Cerebellar nuclear complex (tissue), 1 donor: ENCODE measurements at regions not wholly inside any gene's neighbourhood (a gene's known extent, or its start where the extent isn't known, plus 50 kb on each side); places are given as distances from the start of the nearest gene placed in this dataset.
A peak's percentile ranks its signal among the peaks of the same experiment; 100 is the strongest.

ENCODE experiments used
- DNase-seq, 2 experiments: peaks; one replicate each; lab custom pipeline; 2025; lab: John Stamatoyannopoulos, UW

DNA sequence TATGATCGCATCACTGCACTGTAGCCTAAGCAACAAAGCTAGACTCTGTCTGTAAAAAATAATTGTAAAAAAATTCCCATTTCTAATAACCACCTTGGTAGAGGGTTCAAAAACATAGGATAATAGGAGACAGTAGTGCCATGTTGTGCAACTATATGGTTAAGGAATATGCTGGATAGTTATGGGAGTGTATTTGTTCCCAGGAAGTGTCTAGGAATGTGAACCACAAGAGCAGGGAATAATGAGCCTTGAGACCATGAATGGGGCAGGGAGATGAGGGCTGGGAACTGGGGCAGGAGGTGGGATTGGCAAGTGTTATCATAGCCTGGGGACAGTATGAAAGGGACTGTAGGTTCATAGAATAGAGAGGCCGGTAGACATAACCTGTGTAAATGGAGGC lies 50.4 kb downstream of the RUSC2 start:
- no peak for DNase-seq

DNA sequence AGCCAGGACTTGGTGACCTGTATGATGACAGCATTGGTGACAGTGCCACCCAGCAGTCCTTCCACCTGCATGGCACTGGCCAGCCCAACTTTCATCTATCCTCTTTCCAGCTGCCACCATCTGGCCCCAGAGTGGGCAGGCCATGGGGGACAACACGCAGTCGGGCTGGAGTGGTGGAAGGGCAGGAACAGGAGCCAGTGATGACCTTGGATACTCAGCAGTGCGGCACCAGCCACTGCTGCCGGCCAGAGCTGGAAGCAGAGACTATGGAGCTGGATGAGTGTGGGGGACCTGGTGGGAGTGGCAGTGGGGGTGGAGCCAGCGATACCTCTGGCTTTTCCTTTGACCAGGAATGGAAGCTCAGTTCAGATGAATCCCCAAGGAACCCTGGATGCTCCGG lies 56.9 kb downstream of the RUSC2 start:
- no peak for DNase-seq

DNA sequence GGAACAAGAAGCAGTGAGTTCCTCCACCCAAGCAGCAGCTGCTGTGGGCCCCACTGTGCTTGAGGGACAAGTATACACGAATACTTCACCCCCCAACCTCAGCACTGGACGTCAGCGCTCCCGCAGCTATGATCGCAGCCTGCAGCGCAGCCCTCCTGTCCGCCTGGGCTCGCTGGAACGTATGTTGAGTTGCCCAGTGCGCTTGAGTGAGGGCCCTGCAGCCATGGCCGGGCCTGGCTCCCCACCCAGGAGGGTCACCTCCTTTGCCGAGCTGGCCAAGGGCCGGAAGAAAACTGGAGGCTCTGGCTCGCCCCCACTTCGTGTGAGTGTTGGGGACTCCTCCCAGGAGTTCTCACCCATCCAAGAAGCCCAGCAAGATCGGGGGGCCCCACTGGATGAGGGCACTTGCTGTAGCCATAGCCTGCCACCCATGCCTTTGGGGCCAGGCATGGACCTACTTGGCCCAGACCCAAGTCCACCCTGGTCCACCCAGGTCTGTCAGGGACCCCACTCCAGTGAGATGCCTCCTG lies 57.1 kb upstream of the TESK1 start:
- DNase-seq, result no peak

DNA sequence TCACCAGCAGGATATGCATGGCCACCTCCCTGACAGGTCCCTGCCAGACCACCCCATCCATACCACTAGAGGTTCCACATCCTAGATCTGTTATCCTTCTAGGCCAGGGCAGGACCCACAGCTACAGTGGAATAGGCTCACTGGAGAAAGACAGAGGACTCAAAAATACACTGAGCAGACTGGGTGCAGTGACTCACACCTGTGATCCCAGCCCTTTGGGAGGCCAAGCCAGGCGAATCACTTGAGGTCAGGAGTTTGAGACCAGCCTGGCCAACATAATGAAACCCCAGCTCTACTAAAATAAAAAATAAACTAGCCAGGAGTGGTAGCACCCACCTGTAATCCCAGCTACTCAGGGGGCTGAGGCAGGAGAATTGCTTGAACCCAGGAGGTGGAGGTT lies 56.5 kb upstream of the TESK1 start:
- DNase-seq, result no peak

DNA sequence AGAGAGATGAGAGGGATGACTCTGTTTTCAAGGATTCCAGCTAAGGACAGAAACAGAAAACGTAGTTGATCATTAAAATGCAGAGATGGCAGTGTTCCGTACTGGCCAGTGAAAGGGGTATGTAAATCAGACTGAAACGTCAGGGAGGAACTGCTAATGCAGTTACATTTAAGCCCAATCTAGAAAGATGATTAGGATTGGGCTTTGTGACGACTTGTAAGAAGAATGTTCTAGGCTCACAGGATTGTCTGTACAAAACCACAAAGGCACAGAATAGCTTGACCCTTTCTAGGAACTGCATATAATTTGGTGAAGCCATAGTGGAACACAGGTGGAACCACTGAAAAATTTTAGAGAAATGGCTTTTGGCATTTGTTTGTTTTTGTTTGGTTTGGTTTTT lies 55.6 kb upstream of the TESK1 start:
- DNase-seq, result no peak

DNA sequence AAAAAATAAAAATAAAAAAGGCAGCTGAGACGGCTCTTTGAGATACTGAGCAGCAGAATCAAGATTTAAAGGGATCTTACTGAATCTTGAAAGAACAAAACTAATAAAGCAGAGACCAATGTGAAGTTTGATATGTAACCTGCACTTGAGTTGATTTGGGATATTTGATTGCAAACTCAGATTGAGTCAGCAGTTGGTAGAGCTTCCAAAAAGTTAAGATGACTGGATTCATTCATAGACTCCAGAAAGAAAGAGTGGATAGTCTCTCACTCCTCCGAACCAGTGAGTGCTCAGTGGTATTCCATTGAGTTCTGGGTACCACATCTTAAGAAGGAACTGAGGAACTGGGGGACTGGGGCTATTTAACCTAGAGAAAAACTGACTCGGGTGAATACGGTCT lies 52.7 kb upstream of the TESK1 start:
- DNase-seq, result no peak

DNA sequence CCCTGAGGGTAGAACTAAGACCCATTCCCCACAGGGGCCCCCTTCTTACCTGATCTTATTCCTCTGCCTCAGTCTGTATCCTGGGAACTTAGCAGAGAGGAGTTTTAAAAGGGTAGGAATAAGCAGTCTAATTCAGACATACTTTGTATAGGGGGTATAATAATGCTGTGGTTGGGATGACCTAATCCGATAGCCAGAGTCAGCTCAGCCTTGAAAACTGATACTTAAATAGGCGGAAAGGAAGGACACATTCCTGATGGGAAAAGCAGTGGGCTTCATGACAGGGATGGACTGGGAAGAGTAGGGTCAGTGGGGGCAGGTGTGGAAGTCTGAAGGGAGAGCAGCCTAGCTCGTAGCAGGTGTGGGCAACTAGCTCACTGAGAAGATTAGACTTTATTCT lies 52.2 kb upstream of the TESK1 start:
- no peak for DNase-seq

DNA sequence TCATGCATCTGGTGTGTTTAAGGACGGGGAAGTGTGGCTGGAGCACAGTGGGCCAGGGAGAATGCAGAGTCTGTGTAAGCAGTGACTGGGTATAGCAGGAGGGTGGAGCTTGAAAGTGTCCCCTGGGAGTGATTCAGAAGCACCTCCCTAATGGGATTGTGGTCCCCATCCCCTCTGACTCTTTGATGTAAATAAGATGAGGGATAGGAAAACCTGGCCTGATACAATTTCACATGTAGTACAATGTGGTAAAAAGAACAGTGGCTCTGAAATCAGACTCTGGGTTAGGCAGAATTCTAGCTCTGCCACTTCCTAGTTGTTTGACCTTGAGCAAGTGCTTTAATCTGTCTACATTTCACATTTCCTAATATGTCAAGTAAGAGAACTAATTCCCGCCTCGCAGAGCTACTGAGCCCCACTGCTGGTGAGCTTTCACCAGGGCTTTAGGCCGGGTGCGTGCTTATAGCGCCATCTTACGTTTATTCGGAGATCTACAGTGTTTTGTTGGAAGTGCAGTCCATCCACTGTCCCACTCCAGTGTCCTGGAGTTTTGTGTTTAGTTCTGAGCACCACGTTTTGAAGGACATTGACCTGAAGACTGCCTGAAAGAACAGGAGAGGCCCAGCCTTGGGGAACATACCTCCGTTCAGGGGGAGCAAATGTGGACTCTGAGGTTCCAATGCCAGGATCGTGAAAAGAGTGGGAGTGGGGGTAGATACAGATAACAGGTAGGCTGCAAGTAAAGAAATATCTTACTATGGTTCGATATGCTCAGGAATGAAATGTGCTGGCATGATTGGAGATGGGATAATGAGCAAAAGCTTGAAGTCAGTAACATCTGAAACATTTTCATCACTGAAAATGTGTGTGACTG lies 51.2 kb upstream of the TESK1 start:
- peak in 1 of 2 experiments; percentile 24 for DNase-seq

DNA sequence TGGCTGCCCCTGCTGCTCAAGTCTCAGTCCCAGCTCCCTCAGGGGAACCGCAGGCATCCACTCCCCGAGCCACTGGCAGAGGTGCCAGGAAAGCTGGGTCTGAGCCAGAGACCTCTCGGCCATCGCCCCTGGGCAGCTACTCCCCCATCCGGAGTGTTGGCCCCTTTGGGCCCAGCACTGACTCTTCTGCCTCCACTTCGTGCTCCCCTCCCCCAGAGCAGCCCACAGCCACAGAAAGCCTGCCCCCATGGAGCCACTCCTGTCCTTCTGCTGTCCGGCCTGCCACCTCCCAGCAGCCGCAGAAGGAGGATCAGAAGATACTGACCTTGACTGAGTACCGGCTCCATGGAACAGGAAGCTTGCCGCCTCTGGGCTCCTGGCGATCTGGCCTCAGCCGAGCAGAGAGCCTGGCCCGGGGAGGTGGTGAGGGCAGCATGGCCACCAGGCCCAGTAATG lies 49.8 kb upstream of the TESK1 start:
- DNase-seq, result no peak
